ENCODE measurements at regions not wholly inside any gene's neighbourhood (a gene's known extent, or its start where the extent isn't known, plus 50 kb on each side); places are given as distances from the start of the nearest gene placed in this dataset.
A peak's percentile ranks its signal among the peaks of the same experiment; 100 is the strongest.

- H3K27me3 ChIP-seq (replicated peaks in 1 of 7), result no peaks in the 10 kb centered on the region
- intact Hi-C loops (cut with DNase I; ENCODE audit: low total_unique reads), result no loop called here
These were observed 57.0 kb upstream of the MAP9 start for GRCh38 chr4:155433636-155434360.

GRCh38 chr4:155430895-155431795 lies 54.4 kb upstream of the MAP9 start:
- no peaks in the 10 kb centered on the region for H3K36me3 ChIP-seq
- H3K9me3 ChIP-seq, result peaks cover 0 to 22% (median 16%) of the 10 kb centered on the region in 8 donors
- no peaks in the 10 kb centered on the region for H3K4me1 ChIP-seq
- WGBS, 5 donors, result 56 to 76% (median 70%) methylated on average over 2 of the region's 2 CpGs
- TF ChIP-seq CTCF (IDR thresholded peaks at IDR 0.05 in 8 of 11, conservative IDR thresholded peaks at IDR 0.05 in 3 of 11) (no peak), POLR2A (IDR thresholded peaks at IDR 0.05) (no peak), POLR2AphosphoS5 (IDR thresholded peaks at IDR 0.05) (no peak)
- intact Hi-C loops (cut with DNase I; ENCODE audit: low total_unique reads), result no loop called here
- no peak overlapping the region for H3K4me3 ChIP-seq
- no peak for DNase-seq
- no peak overlapping the region for H3K27ac ChIP-seq
- H3K27me3 ChIP-seq (replicated peaks in 1 of 7), result no peaks in the 10 kb centered on the region

More at GRCh38 chr4:155433636-155434360, 57.0 kb upstream of the MAP9 start:
- WGBS, 5 donors, result 75 to 92% (median 87%) methylated on average over 2 of the region's 2 CpGs
- Histone ChIP-seq H3K4me1 (no peaks in the 10 kb centered on the region), H3K36me3 (no peaks in the 10 kb centered on the region), H3K4me3 (no peak overlapping the region), H3K27ac (no peak overlapping the region), H3K9me3 (no peaks in the 10 kb centered on the region)
- no peak for DNase-seq
- TF ChIP-seq CTCF (IDR thresholded peaks at IDR 0.05 in 8 of 11, conservative IDR thresholded peaks at IDR 0.05 in 3 of 11) (no peak), POLR2AphosphoS5 (IDR thresholded peaks at IDR 0.05) (no peak), POLR2A (IDR thresholded peaks at IDR 0.05) (no peak)

GRCh38 chr4:155428128-155428527 lies 51.4 kb upstream of the MAP9 start:
- Histone ChIP-seq H3K4me1 (no peaks in the 10 kb centered on the region), H3K9me3 (peaks cover 0 to 26% (median 17%) of the 10 kb centered on the region in 8 donors), H3K4me3 (no peak overlapping the region), H3K36me3 (no peaks in the 10 kb centered on the region), H3K27ac (no peak overlapping the region), H3K27me3 (replicated peaks in 1 of 7) (no peaks in the 10 kb centered on the region)
- intact Hi-C loops (cut with DNase I; ENCODE audit: low total_unique reads), result no loop called here
- no peak for TF ChIP-seq POLR2AphosphoS5 (IDR thresholded peaks at IDR 0.05)
- TF ChIP-seq POLR2A (IDR thresholded peaks at IDR 0.05), result no peak
- no peak for TF ChIP-seq CTCF (IDR thresholded peaks at IDR 0.05 in 8 of 11, conservative IDR thresholded peaks at IDR 0.05 in 3 of 11)
- no peak for DNase-seq

- TF ChIP-seq POLR2AphosphoS5 (IDR thresholded peaks at IDR 0.05) (no peak), CTCF (IDR thresholded peaks at IDR 0.05 in 8 of 11, conservative IDR thresholded peaks at IDR 0.05 in 3 of 11) (no peak), POLR2A (IDR thresholded peaks at IDR 0.05) (no peak)
- peak overlapping the region in 1 of 8 donors; percentile 16 for H3K27ac ChIP-seq
- peaks cover 0 to 26% (median 17%) of the 10 kb centered on the region in 8 donors for H3K9me3 ChIP-seq
- H3K4me3 ChIP-seq, result no peak overlapping the region
- intact Hi-C loops (cut with DNase I; ENCODE audit: low total_unique reads), result no loop called here
- H3K27me3 ChIP-seq (replicated peaks in 1 of 7), result no peaks in the 10 kb centered on the region
- H3K36me3 ChIP-seq, result no peaks in the 10 kb centered on the region
- no peak for DNase-seq
- WGBS, 5 donors, result 67 to 86% (median 73%) methylated on average over 9 of the region's 9 CpGs
- H3K4me1 ChIP-seq, result no peaks in the 10 kb centered on the region
These were observed 50.2 kb upstream of the MAP9 start for GRCh38 chr4:155426953-155427352.

Measured in spleen (tissue), 11 donors.